ENCODE measurements at regions not wholly inside any gene's neighbourhood (a gene's known extent, or its start where the extent isn't known, plus 50 kb on each side); places are given as distances from the start of the nearest gene placed in this dataset.
"Not testable (repeated sequence)": the region's sequence is repeated elsewhere in the genome, so short reads cannot be mapped to it uniquely, and the experiment has no call there.

DNA sequence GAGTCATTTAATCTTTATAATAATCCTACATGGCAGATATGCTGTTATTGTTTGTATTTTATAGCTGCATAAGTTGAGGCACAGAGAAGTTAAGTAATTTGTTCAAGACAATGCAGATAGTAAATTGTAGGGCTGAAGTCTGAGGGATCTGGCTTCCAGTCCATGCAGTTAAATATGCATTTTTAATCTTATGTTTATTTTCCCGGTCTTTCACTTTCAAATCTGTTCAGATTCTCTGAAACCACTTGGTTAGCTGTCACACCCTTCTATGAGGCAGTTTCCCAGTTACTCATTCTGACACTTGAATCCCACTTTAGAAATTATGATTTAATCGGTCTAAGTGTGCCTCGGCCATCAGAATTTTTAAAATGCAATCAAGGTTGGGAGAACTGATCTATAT lies 315.0 kb downstream of the NSUN3 start:
- TF ChIP-seq ELF4 (IDR thresholded peaks at IDR 0.05); ZNF384 (IDR thresholded peaks at IDR 0.05); BHLHE40 (IDR thresholded peaks at IDR 0.05; ENCODE audit: borderline replicate concordance); SP1 (IDR thresholded peaks at IDR 0.05); HDGF (IDR thresholded peaks at IDR 0.05; ENCODE audit: borderline replicate concordance); SUZ12 (IDR thresholded peaks at IDR 0.05); NFRKB (IDR thresholded peaks at IDR 0.05); ARNT (IDR thresholded peaks at IDR 0.05): not testable (repeated sequence)
- TF ChIP-seq, protein P1, sequence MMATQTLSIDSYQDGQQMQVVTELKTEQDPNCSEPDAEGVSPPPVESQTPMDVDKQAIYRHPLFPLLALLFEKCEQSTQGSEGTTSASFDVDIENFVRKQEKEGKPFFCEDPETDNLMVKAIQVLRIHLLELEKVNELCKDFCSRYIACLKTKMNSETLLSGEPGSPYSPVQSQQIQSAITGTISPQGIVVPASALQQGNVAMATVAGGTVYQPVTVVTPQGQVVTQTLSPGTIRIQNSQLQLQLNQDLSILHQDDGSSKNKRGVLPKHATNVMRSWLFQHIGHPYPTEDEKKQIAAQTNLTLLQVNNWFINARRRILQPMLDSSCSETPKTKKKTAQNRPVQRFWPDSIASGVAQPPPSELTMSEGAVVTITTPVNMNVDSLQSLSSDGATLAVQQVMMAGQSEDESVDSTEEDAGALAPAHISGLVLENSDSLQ (IDR thresholded peaks at IDR 0.05): not testable (repeated sequence)
